Erythroblast (primary cell): ENCODE measurements at regions not wholly inside any gene's neighbourhood (a gene's known extent, or its start where the extent isn't known, plus 50 kb on each side); places are given as distances from the start of the nearest gene placed in this dataset.
"Not testable (repeated sequence)": the region's sequence is repeated elsewhere in the genome, so short reads cannot be mapped to it uniquely, and the experiment has no call there.

Experiments used
- DNase-seq, 2 experiments: peaks; one replicate each; lab custom pipeline; 2025; lab: John Stamatoyannopoulos, UW
- GATA1 ChIP-seq: IDR thresholded peaks from 2 replicates; pipeline ENCODE4 v1.6.1; 2011; ENCODE audit warnings: low read depth, mild to moderate bottlenecking, control low read depth, low read length, moderate library complexity
- POLR2A ChIP-seq: IDR thresholded peaks from 2 replicates; pipeline ENCODE4 v1.6.1; 2011; ENCODE audit warnings: mild to moderate bottlenecking, low read length

DNA sequence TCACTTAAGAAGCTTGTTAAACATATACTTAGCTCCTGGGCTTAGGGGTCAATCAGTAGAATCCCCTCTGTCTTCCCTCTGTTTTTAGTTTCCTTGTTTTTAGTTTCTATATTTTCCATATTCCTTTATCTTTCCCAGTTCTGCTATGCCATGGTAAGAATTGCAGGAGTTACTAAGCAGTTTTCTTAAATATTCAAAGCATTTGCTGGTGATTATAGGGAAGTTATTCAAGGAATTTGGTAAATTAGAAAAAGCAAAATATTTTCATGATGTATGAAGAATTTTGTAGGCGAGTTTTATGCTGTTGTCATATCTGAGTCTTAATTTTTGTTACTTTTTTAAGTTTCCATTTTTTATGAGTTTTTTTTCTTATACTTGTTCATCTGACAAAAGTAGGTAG, 91.6 kb upstream of the NUDT6 start:
- DNase-seq = no peak
- TF ChIP-seq GATA1 (no peak), POLR2A (no peak)

DNA sequence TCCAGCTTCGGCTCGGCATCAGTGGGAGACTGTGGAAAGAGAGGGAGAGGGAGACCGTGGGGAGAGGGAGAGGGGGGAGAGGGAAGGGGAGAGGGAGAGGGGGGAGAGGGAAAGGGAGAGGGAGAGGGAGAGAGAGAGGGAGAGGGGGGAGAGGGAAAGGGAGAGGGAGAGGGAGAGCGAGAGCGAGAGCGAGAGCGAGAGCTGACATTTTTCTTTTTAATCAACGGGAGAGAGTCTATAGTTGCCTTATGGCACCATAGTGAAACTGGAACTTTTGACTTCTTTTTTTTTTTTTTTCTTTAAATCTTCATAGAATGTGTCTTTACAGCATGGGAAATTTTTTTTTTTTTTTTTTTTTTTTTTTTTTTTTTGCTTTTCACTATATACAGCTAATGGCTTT, 94.7 kb upstream of the NUDT6 start:
- no peak for DNase-seq
- no peak for TF ChIP-seq GATA1
- TF ChIP-seq POLR2A = no peak

DNA sequence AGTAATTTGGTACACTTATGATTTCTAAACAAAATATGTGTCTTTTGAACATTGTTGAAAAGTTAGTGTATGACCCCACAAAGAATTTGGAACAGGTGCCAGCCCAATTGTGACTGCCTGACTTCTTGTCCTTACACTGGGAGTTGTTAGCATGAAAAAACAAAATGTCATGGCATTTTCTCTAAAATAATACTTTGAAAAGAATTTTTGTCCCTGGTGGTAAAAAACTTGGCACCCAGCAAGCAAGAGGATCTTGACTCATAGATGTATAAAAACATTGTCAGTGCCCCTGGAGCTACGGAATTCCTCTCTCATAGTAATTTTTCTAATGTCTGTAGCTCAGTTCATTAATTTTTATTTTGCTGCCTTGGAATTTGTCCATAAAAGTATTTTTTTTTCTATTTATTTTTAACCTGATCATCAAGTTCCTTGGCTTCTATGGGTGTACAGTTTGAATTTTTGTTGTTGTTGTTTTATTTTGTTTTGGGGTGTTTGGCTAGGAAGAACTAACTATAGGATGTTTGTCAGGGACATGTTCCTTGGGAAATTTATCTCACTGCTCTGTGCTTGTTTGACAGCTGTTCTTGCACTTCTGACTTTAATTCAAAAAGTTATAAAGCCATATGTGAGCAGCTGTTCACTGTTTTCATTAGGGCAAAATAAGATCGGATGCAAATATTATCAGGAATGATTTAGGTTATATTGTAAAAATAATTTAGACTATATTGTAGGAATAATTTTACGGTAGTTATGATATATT, 95.4 kb upstream of the NUDT6 start:
- no peak for DNase-seq
- TF ChIP-seq GATA1 (no peak), POLR2A (no peak)

DNA sequence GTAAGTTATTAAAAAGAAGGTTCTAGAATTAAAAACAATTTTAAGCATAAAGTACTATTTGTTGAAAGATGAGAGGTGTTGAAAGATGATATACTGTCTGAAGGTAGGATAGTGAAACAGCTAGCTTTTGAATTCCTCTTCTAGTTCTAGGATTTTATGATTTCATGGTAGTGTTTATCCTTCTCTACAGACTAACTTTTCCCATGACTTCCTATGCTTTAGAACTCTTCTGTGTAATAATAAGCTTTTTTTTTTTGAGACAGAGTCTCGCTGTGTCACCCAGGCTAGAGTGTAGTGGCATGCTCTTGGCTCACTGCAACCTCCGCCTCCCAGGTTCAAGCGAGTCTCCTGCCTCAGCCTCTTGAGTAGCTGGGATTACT, 96.0 kb upstream of the NUDT6 start:
- no peak for DNase-seq
- TF ChIP-seq GATA1 (no peak), POLR2A (no peak)

DNA sequence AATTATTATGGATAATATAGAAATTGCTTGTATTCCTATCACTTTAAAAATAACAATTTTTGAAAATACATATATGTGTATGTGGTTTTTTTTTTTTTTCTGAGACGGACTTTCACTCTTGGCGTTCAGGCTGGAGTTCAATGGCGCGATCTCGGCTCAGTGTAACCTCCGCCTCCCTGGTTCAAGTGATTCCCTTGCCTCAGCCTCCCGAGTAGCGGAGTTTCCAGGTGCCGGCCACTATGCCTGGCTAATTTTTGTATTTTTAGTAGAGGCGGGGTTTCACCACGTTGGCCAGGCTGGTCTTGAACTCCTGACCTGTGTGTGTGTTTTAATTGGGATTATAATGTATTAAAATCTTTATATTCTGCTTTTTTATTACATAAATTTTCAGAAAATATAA, 97.9 kb upstream of the NUDT6 start:
- TF ChIP-seq POLR2A (no peak), GATA1 (no peak)
- DNase-seq = no peak

DNA sequence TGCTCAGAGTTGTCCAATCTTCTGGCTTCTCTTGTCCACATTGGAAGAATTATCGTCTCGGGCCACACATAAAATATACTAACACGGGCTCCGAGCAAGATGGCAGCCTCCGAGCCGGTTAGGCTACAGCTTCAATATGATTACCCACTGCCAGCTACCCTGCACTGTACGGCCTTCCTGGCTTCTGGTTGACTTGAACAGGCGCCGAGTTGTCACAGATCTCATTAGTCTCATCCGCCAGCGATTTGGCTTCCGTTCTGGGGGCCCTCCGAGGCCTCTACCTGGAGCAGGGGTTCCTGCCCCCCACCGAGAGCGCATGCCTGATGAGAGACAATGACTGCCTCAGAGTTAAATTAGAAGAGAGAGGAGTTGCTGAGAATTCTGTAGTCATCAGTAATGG, 101.2 kb upstream of the NUDT6 start:
- DNase-seq = no peak
- TF ChIP-seq POLR2A = no peak
- no peak for TF ChIP-seq GATA1

DNA sequence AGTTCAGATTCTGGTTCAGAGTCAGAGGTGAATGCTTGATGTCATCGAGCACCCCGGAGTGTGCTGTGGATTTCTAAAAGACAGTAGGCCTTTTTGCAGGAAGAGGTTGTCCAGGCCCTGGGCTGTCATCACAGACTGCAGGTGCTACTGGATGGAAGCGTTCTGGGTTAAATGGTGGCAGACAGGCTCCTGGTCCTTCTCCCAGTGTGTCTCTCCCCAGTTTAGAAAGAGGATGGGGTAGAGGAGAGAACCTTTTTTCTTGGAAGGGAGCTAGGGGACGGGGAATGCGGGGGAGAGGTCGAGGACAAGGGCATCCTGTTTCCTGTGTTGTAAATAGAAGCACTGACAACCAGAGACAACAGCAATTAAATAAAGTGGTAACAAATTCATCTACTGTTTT, 102.3 kb upstream of the NUDT6 start:
- TF ChIP-seq POLR2A (no peak), GATA1 (no peak)
- DNase-seq = no peak

DNA sequence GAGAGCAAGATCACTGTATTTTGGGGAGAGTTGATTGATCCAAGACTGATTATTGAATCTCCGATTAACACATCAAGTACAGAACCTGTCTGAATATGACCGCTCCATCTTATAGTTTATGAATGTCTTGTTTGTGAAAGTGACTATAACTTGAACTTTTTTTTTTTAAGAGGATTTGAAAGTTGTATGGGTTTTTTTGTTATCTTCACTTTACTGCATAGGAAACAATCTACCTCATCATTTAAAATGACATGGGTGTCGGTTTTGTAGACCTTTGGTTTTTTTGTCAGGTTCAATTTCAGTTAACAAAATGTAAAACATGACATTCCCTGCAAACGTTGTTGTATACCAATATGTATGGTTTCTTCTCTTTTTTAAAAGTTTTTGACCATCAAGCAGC, 103.0 kb upstream of the NUDT6 start:
- DNase-seq = no peak
- TF ChIP-seq POLR2A (no peak), GATA1 (no peak)

DNA sequence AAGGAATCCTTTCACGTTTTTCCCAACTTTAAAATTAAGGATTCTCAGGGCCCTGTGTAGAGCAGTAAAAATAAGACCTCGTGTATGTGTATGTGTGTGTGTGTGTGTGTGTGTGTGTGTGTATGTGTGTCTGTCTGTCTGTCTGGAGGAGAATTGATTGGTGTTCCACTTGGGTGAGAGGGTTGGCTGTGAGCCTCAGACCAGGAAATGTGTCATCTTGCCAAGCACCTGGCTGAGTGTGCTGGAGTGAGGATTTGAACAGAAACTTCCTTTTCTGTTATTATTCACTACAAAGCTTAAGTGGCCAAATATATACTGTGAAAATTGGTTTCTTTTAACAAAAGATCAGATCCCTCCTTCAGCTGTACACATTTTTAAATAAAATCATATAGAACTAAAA, 103.6 kb upstream of the NUDT6 start:
- not testable (repeated sequence) for DNase-seq

DNA sequence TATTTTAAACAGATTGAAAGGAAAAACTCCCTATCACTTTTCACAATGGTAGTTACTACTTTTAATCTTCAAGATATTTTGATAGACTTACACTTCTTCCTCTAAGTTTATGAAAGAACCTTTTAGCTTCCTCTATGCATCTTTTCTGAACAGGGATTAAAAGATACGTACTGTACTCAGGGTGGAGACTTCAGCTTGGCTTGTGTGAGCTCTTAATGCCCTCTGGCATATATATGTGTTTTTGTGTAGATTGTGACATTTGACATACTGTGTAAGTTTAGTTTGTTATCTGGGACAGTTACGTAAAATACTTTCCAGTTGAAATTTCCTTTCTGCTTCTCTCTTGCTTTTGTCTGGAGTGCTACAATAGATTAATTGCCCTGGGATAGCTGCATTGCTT, 109.3 kb upstream of the NUDT6 start:
- no peak for TF ChIP-seq GATA1
- no peak for TF ChIP-seq POLR2A
- DNase-seq = no peak

DNA sequence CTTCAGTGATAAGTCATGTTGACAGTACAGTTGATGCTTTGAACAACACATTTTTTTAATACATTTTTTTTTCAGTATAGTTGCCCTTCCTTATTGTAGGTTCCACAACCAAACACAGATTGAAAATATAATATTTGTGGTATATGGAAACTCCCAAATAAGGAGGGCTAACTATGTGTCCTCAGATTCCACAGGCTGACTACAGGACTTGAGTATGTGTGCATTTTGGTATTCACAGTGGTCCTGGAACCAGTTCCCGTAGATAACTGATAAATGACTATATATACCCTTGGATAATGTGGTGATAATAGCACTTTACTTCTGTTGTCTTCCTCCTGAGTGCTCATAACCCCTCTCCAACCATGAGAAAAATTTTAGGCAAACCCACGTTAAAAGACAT, 111.6 kb upstream of the NUDT6 start:
- no peak for TF ChIP-seq GATA1
- no peak for TF ChIP-seq POLR2A
- DNase-seq = no peak

DNA sequence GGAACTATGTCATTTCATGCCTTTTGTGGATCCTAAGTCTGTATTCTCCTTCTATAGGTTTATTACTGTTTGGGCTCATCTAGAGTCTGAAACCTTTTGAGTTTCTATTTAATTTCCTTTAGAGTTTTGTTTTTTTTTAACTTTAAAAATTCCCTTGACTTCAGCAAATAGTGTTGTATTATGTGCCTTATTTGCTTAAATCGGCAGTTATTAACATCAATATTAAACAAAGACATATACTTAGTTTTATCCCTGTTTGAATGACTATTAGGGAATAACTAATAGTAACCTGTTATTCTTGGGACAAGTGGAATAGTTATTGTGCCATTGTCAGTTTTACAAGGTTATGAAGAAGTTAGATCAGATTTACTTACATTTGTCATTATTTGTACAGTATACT, 112.8 kb upstream of the NUDT6 start:
- DNase-seq = no peak
- TF ChIP-seq POLR2A (no peak), GATA1 (no peak)

DNA sequence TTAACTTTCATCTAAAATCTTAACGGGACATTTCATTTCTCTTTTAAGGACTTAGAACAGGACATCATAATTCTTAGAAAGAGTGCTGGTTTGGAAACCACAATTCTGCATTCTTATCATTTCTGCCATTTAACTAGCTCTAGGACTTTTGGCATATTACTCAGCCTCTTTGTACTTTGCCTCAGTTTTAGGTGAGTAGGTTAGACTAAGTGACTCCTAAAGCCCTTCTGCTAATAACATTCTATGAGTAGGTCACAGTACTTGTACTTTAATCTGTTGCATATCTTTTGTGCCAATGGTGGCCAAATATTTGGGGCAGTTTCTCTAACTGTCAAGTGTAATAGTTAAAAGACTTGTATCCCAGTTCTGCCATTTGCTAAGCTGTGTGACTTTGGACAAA, 115.4 kb upstream of the NUDT6 start:
- DNase-seq = peak in 1 of 2 experiments; percentile 10
- TF ChIP-seq POLR2A (no peak), GATA1 (no peak)

DNA sequence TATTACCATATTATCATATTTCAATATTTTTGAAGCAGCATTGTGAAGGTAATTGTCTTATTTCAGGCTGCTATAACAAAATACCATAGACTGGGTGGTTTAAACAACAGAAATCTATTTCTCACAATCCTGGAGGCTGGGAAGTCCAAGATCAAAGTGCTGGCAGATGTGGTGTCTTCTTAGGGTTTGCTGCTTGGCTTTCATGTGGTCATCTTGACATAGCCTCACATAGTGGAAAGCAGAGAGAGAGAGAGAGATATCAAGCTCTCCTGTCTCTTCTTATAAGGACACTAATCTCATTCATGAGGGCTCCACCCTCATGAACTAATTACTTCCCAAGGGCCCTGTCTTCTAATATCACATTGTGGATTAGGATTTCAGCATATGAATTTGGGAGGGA, 119.7 kb upstream of the NUDT6 start:
- DNase-seq = no peak

DNA sequence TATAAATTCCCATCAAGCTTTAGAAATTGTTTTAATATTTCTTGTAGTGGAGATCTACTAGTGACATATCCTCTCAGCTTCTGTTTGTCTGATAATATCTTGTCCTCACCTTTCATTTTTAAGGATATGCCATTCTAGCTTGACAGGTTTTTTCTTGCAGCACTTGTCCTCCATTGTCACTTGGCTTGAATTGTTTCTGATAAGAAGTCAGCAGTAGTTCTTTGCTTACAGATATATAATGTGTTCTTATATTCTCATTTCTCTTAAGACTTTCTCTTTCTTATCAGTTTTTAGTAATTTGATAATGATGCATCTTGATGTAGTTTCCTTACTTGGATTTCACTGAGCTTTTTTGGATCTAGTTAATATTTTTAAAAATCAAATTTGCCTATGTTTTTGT, 120.6 kb upstream of the NUDT6 start:
- TF ChIP-seq GATA1 = no peak
- no peak for TF ChIP-seq POLR2A

More for the DNA sequence above, 119.7 kb upstream of the NUDT6 start:
- TF ChIP-seq POLR2A (no peak), GATA1 (no peak)

DNA sequence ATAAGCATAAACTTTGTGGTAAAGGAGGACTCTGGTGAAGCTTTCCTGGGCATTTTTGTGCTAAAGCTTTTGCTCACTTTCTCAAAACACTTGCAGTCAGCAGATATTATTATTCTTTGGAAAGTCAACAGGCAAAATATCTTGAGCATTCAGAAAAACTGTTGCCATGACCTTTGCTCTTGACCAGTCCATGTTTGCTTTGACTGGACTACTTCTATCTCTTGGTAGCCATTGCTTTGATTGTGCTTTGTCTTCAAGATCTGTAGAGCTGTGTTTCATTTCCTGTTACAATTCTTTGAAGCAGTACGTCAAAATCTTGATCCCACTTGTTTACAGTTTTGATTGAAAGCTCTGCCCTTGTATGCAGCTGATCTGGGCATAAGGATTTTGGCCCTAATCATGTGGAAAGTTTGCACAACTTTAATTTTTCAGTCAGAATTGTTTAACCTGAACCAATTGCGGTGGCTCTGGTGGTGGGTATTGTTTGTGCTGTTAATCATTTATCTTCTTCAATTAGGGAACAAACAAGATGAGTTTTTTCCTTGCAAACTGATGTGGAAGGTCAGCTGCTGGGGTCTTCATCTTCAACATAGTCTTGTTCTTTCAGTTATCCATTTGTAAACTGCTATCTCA, 121.5 kb upstream of the NUDT6 start:
- no peak for TF ChIP-seq GATA1
- DNase-seq = no peak

More for the DNA sequence above, 120.6 kb upstream of the NUDT6 start:
- peak; percentile 9 to 11 for DNase-seq
